Erythroblast (primary cell): ENCODE measurements at regions not wholly inside any gene's neighbourhood (a gene's known extent, or its start where the extent isn't known, plus 50 kb on each side); places are given as distances from the start of the nearest gene placed in this dataset.

Experiments
- GATA1 ChIP-seq: IDR thresholded peaks from 2 replicates; pipeline ENCODE4 v1.6.1; 2011; ENCODE audit warnings: low read depth, mild to moderate bottlenecking, control low read depth, low read length, moderate library complexity
- POLR2A ChIP-seq: IDR thresholded peaks from 2 replicates; pipeline ENCODE4 v1.6.1; 2011; ENCODE audit warnings: mild to moderate bottlenecking, low read length

DNA sequence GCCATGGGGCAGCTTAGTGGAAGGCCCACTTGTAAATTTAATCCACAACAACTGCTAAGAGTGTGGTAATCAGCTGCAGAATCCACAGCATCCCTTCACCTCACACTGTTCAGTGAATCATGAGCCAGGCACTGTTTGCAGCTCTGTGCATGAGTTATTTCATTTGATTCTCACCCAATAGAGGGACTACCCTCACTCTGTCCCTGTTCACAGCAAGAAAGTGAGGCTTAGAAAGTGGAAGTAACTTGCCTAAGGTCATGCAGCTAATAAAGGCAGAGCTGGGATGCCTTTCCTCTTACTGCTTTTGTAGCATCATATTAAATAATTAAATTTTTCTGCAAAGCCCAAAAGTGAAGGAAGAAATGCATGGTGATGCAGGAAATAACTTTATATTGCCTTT, 346.5 kb upstream of the PLD5 start:
- TF ChIP-seq POLR2A (no peak), GATA1 (no peak)
